Right lobe of liver (tissue), 4 donors: ENCODE measurements at regions not wholly inside any gene's neighbourhood (a gene's known extent, or its start where the extent isn't known, plus 50 kb on each side); places are given as distances from the start of the nearest gene placed in this dataset.

Experiments
- POLR2A ChIP-seq: fragments of 450-650 bp; IDR thresholded peaks from one replicate; pipeline ENCODE4 v1.6.1; 2017; ENCODE audit warnings: antibody characterized with exemption, mild to moderate bottlenecking
- TF ChIP-seq, protein P1 (sequence below), 4 donors: fragments of 200-600 bp in 3 of 4; fragments of 450-650 bp in 1 of 4; IDR thresholded peaks; one replicate each; pipeline versions ENCODE4 v1.5.1 to v1.8.0; 2016 to 2022; ENCODE audit warnings: antibody characterized with exemption in 4 of 4, mild to moderate bottlenecking in 2 of 4
- donor health status: DM: no; HTN: no; CAD: no.
- donor health status: DM: no; HTN: no; CAD: no.
- donor health status: DM: no; HTN: yes; CAD: no.

DNA sequence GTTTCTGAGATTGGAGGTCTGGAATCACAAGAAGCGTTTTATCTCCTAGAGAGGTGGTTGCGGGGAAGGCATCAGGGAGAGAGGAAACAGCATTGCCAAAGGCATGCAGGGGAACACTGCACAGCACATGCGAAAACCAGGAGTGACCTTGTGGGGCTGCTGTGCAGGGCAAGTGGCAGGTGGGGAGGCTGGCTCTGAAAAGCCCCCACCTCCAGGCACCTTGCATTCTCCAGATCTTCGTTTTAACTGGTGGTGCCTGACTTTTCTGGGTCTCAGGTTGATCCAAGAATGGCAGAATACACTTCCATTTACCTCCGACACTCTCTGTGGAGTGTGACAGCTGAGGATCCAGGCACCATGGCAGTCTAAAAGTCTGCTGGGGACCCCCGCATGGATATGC lies 209.4 kb upstream of the LEF1 start:
- no peak for TF ChIP-seq POLR2A
- TF ChIP-seq, protein P1, sequence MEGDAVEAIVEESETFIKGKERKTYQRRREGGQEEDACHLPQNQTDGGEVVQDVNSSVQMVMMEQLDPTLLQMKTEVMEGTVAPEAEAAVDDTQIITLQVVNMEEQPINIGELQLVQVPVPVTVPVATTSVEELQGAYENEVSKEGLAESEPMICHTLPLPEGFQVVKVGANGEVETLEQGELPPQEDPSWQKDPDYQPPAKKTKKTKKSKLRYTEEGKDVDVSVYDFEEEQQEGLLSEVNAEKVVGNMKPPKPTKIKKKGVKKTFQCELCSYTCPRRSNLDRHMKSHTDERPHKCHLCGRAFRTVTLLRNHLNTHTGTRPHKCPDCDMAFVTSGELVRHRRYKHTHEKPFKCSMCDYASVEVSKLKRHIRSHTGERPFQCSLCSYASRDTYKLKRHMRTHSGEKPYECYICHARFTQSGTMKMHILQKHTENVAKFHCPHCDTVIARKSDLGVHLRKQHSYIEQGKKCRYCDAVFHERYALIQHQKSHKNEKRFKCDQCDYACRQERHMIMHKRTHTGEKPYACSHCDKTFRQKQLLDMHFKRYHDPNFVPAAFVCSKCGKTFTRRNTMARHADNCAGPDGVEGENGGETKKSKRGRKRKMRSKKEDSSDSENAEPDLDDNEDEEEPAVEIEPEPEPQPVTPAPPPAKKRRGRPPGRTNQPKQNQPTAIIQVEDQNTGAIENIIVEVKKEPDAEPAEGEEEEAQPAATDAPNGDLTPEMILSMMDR (IDR thresholded peaks at IDR 0.05) = no peak
